ENCODE measurements at regions not wholly inside any gene's neighbourhood (a gene's known extent, or its start where the extent isn't known, plus 50 kb on each side); places are given as distances from the start of the nearest gene placed in this dataset.
A peak's percentile ranks its signal among the peaks of the same experiment; 100 is the strongest.

GRCh38 chr15:29364426-29365078, 94.9 kb upstream of the NSMCE3 start:
- ATAC-seq (ENCODE audit: low read depth) = peak; percentile 79
- no peak overlapping the region for H4K5ac ChIP-seq (ENCODE audit: low read depth, low read length)
- H3K56ac ChIP-seq (ENCODE audit: extremely low read depth, insufficient read depth, low read length) = no peak overlapping the region
- H3K27ac ChIP-seq (ENCODE audit: insufficient read depth, low read length) = no peak overlapping the region
- H4K20me1 ChIP-seq (ENCODE audit: insufficient read depth, low read length) = no peaks in the 10 kb centered on the region
- intact Hi-C loops (cut with micrococcal nuclease) = no loop called here
- H2BK20ac ChIP-seq (ENCODE audit: low read depth, low read length) = no peak overlapping the region
- H3K18ac ChIP-seq (ENCODE audit: low read depth, low read length) = no peak overlapping the region
- no peak overlapping the region for H3K9ac ChIP-seq (ENCODE audit: low read depth, low read length)
- H4K91ac ChIP-seq (ENCODE audit: insufficient read depth, low read depth, low read length) = no peak overlapping the region
- H3K4me1 ChIP-seq (ENCODE audit: control insufficient read depth, insufficient read depth, low read length) = 0 out of 2 replicates have a peak, but pooled peaks cover 2% of the 10 kb centered on the region
- no peak overlapping the region for H3K4ac ChIP-seq (ENCODE audit: low read depth, low read length)
- no peak overlapping the region for H2BK120ac ChIP-seq (ENCODE audit: low read depth, low read length)
- ChIA-PET CTCF (no interaction called here), POLR2A (ENCODE audit: unreplicated experiment) (no interaction called here)
- no peaks in the 10 kb centered on the region; the same call in 1 of the 2 replicates for H3K27me3 ChIP-seq (ENCODE audit: control insufficient read depth, insufficient read depth, low read length)
- no peak overlapping the region for H3K4me2 ChIP-seq (ENCODE audit: low read depth, low read length)
- no peak overlapping the region for H4K8ac ChIP-seq (ENCODE audit: low read depth in 2 of 2, low read length in 2 of 2)
- H3K23ac ChIP-seq (ENCODE audit: low read depth, low read length) = no peak overlapping the region
- no peaks in the 10 kb centered on the region; the same call in 1 of the 2 replicates for H3K9me3 ChIP-seq (ENCODE audit: control insufficient read depth, insufficient read depth, low read length)
- in situ Hi-C loops (cut with MboI; ENCODE audit: low sequenced_read_pairs) = no loop called here
- no peak overlapping the region for H2BK15ac ChIP-seq (ENCODE audit: low read depth, low read length)
- no peak overlapping the region for H2AK9ac ChIP-seq (replicated peaks; ENCODE audit: low read depth, low read length, poor library complexity)
- H3K79me1 ChIP-seq (ENCODE audit: low read depth in 1 of 2, low read length in 2 of 2) = no peaks in the 10 kb centered on the region
- no peaks in the 10 kb centered on the region for H3K9me1 ChIP-seq (ENCODE audit: insufficient read depth, low read length)
- TF ChIP-seq NFE2L2 (IDR thresholded peaks at IDR 0.05; ENCODE audit: low read depth, low read length) (no peak), RAD21 (IDR thresholded peaks at IDR 0.05; ENCODE audit: low read length) (no peak), MAFK (IDR thresholded peaks at IDR 0.05; ENCODE audit: low read depth, low read length) (no peak), RCOR1 (IDR thresholded peaks at IDR 0.05; ENCODE audit: insufficient replicate concordance, low read length) (no peak), USF2 (IDR thresholded peaks at IDR 0.05; ENCODE audit: low read depth, low read length) (no peak), CEBPB (IDR thresholded peaks at IDR 0.05; ENCODE audit: low read depth, low read length) (no peak), CHD1 (IDR thresholded peaks at IDR 0.05; ENCODE audit: low read depth, low read length) (no peak), FOS (IDR thresholded peaks at IDR 0.05; ENCODE audit: low read depth, low read length) (no peak), CTCF (conservative IDR thresholded peaks at IDR 0.05; ENCODE audit: low read depth, low read length) (no peak), BHLHE40 (IDR thresholded peaks at IDR 0.05; ENCODE audit: low read depth, low read length) (no peak), MXI1 (IDR thresholded peaks at IDR 0.05; ENCODE audit: borderline replicate concordance, low read depth, low read length) (no peak), SMC3 (IDR thresholded peaks at IDR 0.05; ENCODE audit: low read depth, low read length) (no peak), POLR2A (IDR thresholded peaks at IDR 0.05; ENCODE audit: low read depth, low read length) (no peak), MAZ (IDR thresholded peaks at IDR 0.05; ENCODE audit: borderline replicate concordance, low read depth, low read length) (no peak), ELK1 (IDR thresholded peaks at IDR 0.05; ENCODE audit: borderline replicate concordance, low read depth, low read length) (no peak), RFX5 (IDR thresholded peaks at IDR 0.05; ENCODE audit: low read depth, low read length) (no peak)
- H2AK5ac ChIP-seq (ENCODE audit: low read depth, low read length) = no peak overlapping the region
- H2AFZ ChIP-seq (replicated peaks; ENCODE audit: low read length, poor library complexity) = no peak overlapping the region
- no TSS peak for BruUV-seq (replicated peaks)
- DNase-seq = peak; percentile 86
- no CpG with 5 or more reads among the region's 8 CpGs for WGBS, 2 experiments (ENCODE audit: extremely low coverage in 2 of 2, insufficient read length in 1 of 2)
- dilution Hi-C loops (cut with HindIII; ENCODE audit: low sequenced_read_pairs, unreplicated experiment) = no loop called here
- H3K4me3 ChIP-seq (ENCODE audit: insufficient read depth, low read depth, low read length) = no peak overlapping the region
- H2BK5ac ChIP-seq (ENCODE audit: low read depth, low read length, poor library complexity, severe bottlenecking) = no peak overlapping the region
- no peak overlapping the region for H3K14ac ChIP-seq (replicated peaks; ENCODE audit: low read depth, low read length)
- no peaks in the 10 kb centered on the region for H3K36me3 ChIP-seq (ENCODE audit: control insufficient read depth, insufficient read depth, low read length)
